IMR-90 (cell line): ENCODE measurements at regions not wholly inside any gene's neighbourhood (a gene's known extent, or its start where the extent isn't known, plus 50 kb on each side); places are given as distances from the start of the nearest gene placed in this dataset.

ENCODE experiments used
- ATAC-seq: fragments of 200-7000 bp; cut with Tn5 transposase; 2 replicates; pipeline ENCODE4 v1.9.1; 2020; ENCODE audit warnings: low read depth, mild to moderate bottlenecking, moderate library complexity
- BruUV-seq: library from RNA; stranded (reverse); fragments of 400-500 nt; replicated peaks from 2 replicates; lab custom pipeline; 2021; lab: Mats Ljungman, UMichigan
- CTCF ChIA-PET: fragments of 300-600 bp; formaldehyde crosslinking; extraction: SDS; loops from one replicate; lab custom pipeline; 2021; ENCODE audit warnings: antibody characterized with exemption; lab: Yijun Ruan, JAX
- POLR2A ChIA-PET: fragments of 300-600 bp; sonication (Branson Sonifier 250); formaldehyde crosslinking; loops from one replicate; lab custom pipeline; 2022; ENCODE audit warnings: antibody characterized with exemption; ENCODE audit not compliant: unreplicated experiment; lab: Charles Lee
- DNase-seq: peaks from one replicate; pipeline ENCODE4 v3.0.0; 2013
- H2AFZ ChIP-seq: replicated peaks from 2 replicates; pipeline ENCODE3; 2013; ENCODE audit warnings: low read length, mild to moderate bottlenecking; ENCODE audit not compliant: poor library complexity
- H2AK5ac ChIP-seq: 2 replicates; pipeline ENCODE4 v1.6.1; 2013; ENCODE audit warnings: low read depth, low read length, inconsistent platforms
- H2AK9ac ChIP-seq: replicated peaks from 2 replicates; pipeline ENCODE3; 2013; ENCODE audit warnings: mild to moderate bottlenecking, low read depth, low read length, moderate library complexity; ENCODE audit not compliant: poor library complexity
- H2BK120ac ChIP-seq: 2 replicates; pipeline ENCODE4 v1.6.1; 2013; ENCODE audit warnings: low read depth, low read length, inconsistent platforms
- H2BK15ac ChIP-seq: 3 replicates; pipeline ENCODE4 v1.6.1; 2013; ENCODE audit warnings: low read depth, low read length, inconsistent platforms
- H2BK20ac ChIP-seq: 2 replicates; pipeline ENCODE4 v1.6.1; 2013; ENCODE audit warnings: low read depth, mild to moderate bottlenecking, inconsistent platforms, low read length, moderate library complexity
- H2BK5ac ChIP-seq: 2 replicates; pipeline ENCODE4 v1.6.1; 2013; ENCODE audit warnings: mild to moderate bottlenecking, low read depth, low read length, inconsistent platforms; ENCODE audit not compliant: poor library complexity, severe bottlenecking
- H3K14ac ChIP-seq: replicated peaks from 2 replicates; pipeline ENCODE4 v1.6.1; 2013; ENCODE audit warnings: low read depth, low read length, inconsistent platforms
- H3K18ac ChIP-seq: 2 replicates; pipeline ENCODE4 v1.6.1; 2013; ENCODE audit warnings: low read depth, low read length, control low read depth
- H3K23ac ChIP-seq: 2 replicates; pipeline ENCODE4 v1.6.1; 2013; ENCODE audit warnings: low read depth, low read length, inconsistent platforms
- H3K27ac ChIP-seq: 2 replicates; pipeline ENCODE4 v1.5.1; 2013; ENCODE audit warnings: mild to moderate bottlenecking, control low read depth, low read length; ENCODE audit not compliant: insufficient read depth
- H3K27me3 ChIP-seq: 2 replicates; pipeline ENCODE4 v1.6.1; 2013; ENCODE audit warnings: low read length; ENCODE audit not compliant: control insufficient read depth, insufficient read depth
- H3K36me3 ChIP-seq: 2 replicates; pipeline ENCODE4 v1.6.1; 2013; ENCODE audit warnings: low read length, mixed read lengths; ENCODE audit not compliant: control insufficient read depth, insufficient read depth
- H3K4ac ChIP-seq: 2 replicates; pipeline ENCODE4 v1.6.1; 2013; ENCODE audit warnings: low read depth, low read length, inconsistent platforms
- H3K4me1 ChIP-seq: 2 replicates; pipeline ENCODE4 v1.6.1; 2013; ENCODE audit warnings: low read length, mixed read lengths; ENCODE audit not compliant: control insufficient read depth, insufficient read depth
- H3K4me2 ChIP-seq: 2 replicates; pipeline ENCODE4 v1.6.1; 2013; ENCODE audit warnings: low read depth, mild to moderate bottlenecking, control low read depth, low read length, moderate library complexity
- H3K4me3 ChIP-seq: 2 replicates; pipeline ENCODE4 v1.5.1; 2013; ENCODE audit warnings: low read depth, mild to moderate bottlenecking, control low read depth, low read length, moderate library complexity; ENCODE audit not compliant: insufficient read depth
- H3K56ac ChIP-seq: 2 replicates; pipeline ENCODE4 v1.6.1; 2013; ENCODE audit warnings: low read length, inconsistent platforms; ENCODE audit not compliant: insufficient read depth; ENCODE audit errors: extremely low read depth
- H3K79me1 ChIP-seq, 2 experiments: 2 replicates each; pipeline ENCODE4 v1.6.1; 2013; ENCODE audit warnings: low read length in 2 of 2, inconsistent platforms in 1 of 2, low read depth in 1 of 2
- H3K9ac ChIP-seq: 2 replicates; pipeline ENCODE4 v1.6.1; 2013; ENCODE audit warnings: low read depth, low read length, control low read depth
- H3K9me1 ChIP-seq: 2 replicates; pipeline ENCODE4 v1.6.1; 2013; ENCODE audit warnings: low read length, inconsistent platforms; ENCODE audit not compliant: insufficient read depth
- H3K9me3 ChIP-seq: 2 replicates; pipeline ENCODE4 v1.6.1; 2013; ENCODE audit warnings: low read length; ENCODE audit not compliant: control insufficient read depth, insufficient read depth
- H4K20me1 ChIP-seq: 2 replicates; pipeline ENCODE4 v1.6.1; 2013; ENCODE audit warnings: low read length, inconsistent platforms; ENCODE audit not compliant: insufficient read depth
- H4K5ac ChIP-seq: 2 replicates; pipeline ENCODE4 v1.6.1; 2013; ENCODE audit warnings: mild to moderate bottlenecking, low read depth, low read length, control low read depth
- H4K8ac ChIP-seq, 2 experiments: 2 replicates each; pipeline ENCODE4 v1.6.1; 2013; ENCODE audit warnings: low read depth in 2 of 2, low read length in 2 of 2, control low read depth in 1 of 2, inconsistent platforms in 1 of 2
- H4K91ac ChIP-seq: 2 replicates; pipeline ENCODE4 v1.6.1; 2013; ENCODE audit warnings: low read depth, low read length, inconsistent platforms; ENCODE audit not compliant: insufficient read depth
- CEBPB ChIP-seq: IDR thresholded peaks from 2 replicates; pipeline ENCODE4 v1.6.1; 2012; ENCODE audit warnings: low read depth, low read length, improper control_type of control experiment
- CHD1 ChIP-seq: IDR thresholded peaks from 2 replicates; pipeline ENCODE4 v1.6.1; 2012; ENCODE audit warnings: low read depth, low read length, improper control_type of control experiment
- ELK1 ChIP-seq: fragments of 150-350 bp; IDR thresholded peaks from 2 replicates; pipeline ENCODE4 v1.6.1; 2016; ENCODE audit warnings: low read depth, mild to moderate bottlenecking, low read length, moderate library complexity, borderline replicate concordance
- FOS ChIP-seq: fragments of 150-350 bp; IDR thresholded peaks from 2 replicates; pipeline ENCODE4 v1.6.1; 2016; ENCODE audit warnings: low read depth, low read length
- MAFK ChIP-seq: IDR thresholded peaks from 2 replicates; pipeline ENCODE4 v1.6.1; 2012; ENCODE audit warnings: low read depth, low read length, improper control_type of control experiment
- MAZ ChIP-seq: IDR thresholded peaks from 2 replicates; pipeline ENCODE4 v1.6.1; 2012; ENCODE audit warnings: low read depth, mild to moderate bottlenecking, low read length, improper control_type of control experiment, moderate library complexity, borderline replicate concordance
- RAD21 ChIP-seq: IDR thresholded peaks from 2 replicates; pipeline ENCODE4 v1.6.1; 2012; ENCODE audit warnings: low read length, improper control_type of control experiment
- SMC3 ChIP-seq: fragments of 150-350 bp; IDR thresholded peaks from 2 replicates; pipeline ENCODE4 v1.6.1; 2016; ENCODE audit warnings: low read depth, mild to moderate bottlenecking, antibody characterized with exemption, low read length, moderate library complexity
- WGBS, 2 experiments: methylation state at CpG; one replicate each; pipeline versions ENCODE4 v1.1.5 to v1.1.7; 2013; ENCODE audit warnings: missing lambda C conversion rate in 2 of 2; ENCODE audit not compliant: insufficient read length in 1 of 2; ENCODE audit errors: extremely low coverage in 2 of 2; 5-methylcytosine and 5-hydroxymethylcytosine counted together
- dilution Hi-C: fragments of 300-500 bp; cut with HindIII; formaldehyde crosslinking; loops from one replicate; pipeline ENCODE4 v1.14.3; 2018; ENCODE audit warnings: low sequenced_read_pairs; ENCODE audit not compliant: unreplicated experiment
- in situ Hi-C: fragments of 300-500 bp; cut with MboI; formaldehyde crosslinking; loops from 3 replicates; pipeline ENCODE4 v1.14.3; 2019; ENCODE audit warnings: low sequenced_read_pairs, inconsistent platforms, mixed read lengths
- intact Hi-C: fragments of 100-400 bp; cut with micrococcal nuclease; formaldehyde crosslinking; loops from 2 replicates; pipeline ENCODE4 v1.10.0; 2022

DNA sequence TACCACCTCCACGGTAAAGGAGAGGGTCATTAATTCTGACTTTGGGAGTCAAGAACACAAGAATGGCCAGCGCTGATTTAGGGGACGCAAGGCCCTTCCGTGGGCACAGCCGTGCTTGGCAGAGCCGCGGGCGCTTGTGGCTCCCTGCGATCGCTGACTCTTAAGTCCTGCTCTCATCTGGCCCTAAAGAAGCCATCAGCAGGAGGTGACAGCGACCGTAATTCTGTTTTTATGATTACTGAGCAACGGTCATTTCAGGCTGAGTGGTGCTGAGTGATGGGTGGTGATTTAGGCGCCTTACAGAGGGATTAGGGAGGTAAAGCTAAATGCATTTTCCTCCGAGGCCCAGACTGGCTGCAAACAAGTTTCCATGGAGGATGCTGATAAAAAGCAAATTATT, 364.6 kb upstream of the SULF2 start:
- Histone ChIP-seq H3K79me1 (no peaks in the 10 kb centered on the region), H3K4ac (no peak overlapping the region)
- CTCF ChIA-PET = no interaction called here

More for the DNA sequence above, 364.6 kb upstream of the SULF2 start:
- Histone ChIP-seq H4K8ac (no peak overlapping the region), H3K36me3 (no peaks in the 10 kb centered on the region), H4K91ac (no peak overlapping the region), H3K9me1 (no peaks in the 10 kb centered on the region), H3K56ac (no peak overlapping the region), H2AK9ac (no peak overlapping the region), H2BK20ac (no peak overlapping the region), H3K18ac (no peak overlapping the region), H2AK5ac (no peak overlapping the region), H2BK120ac (no peak overlapping the region), H3K4me2 (no peak overlapping the region), H4K20me1 (no peaks in the 10 kb centered on the region), H3K4me1 (no peaks in the 10 kb centered on the region), H3K9me3 (peaks cover 2% of the 10 kb centered on the region; the same call in 1 of the 2 replicates), H3K23ac (no peak overlapping the region), H3K27ac (no peak overlapping the region), H4K5ac (no peak overlapping the region), H2BK15ac (no peak overlapping the region), H2BK5ac (no peak overlapping the region), H3K27me3 (peaks cover 2% of the 10 kb centered on the region; the same call in 1 of the 2 replicates), H2AFZ (no peak overlapping the region), H3K9ac (no peak overlapping the region), H3K14ac (no peak overlapping the region), H3K4me3 (no peak overlapping the region)
- no CpG with 5 or more reads among the region's 15 CpGs for WGBS, 2 experiments
- TF ChIP-seq SMC3 (no peak), CHD1 (no peak), CEBPB (no peak), ELK1 (no peak), MAZ (no peak), MAFK (no peak), FOS (no peak), RAD21 (no peak)
- POLR2A ChIA-PET = no interaction called here
- dilution Hi-C loops = no loop called here
- intact Hi-C loops = no loop called here
- DNase-seq (no peak), ATAC-seq (no peak)
- in situ Hi-C loops = no loop called here
- no TSS peak for BruUV-seq
